NCI-H345 treated with DMSO at 0.1 percent for 48 hours (cell line): ENCODE measurements at regions not wholly inside any gene's neighbourhood (a gene's known extent, or its start where the extent isn't known, plus 50 kb on each side); places are given as distances from the start of the nearest gene placed in this dataset.

Source experiments
- DNase-seq: peaks from one replicate; lab custom pipeline; 2025; ENCODE audit not compliant: unreplicated experiment; lab: John Stamatoyannopoulos, UW

- no peak for DNase-seq
Measured at GRCh38 chr12:77630790-77631445, 199.8 kb upstream of the NAV3 start.

- no peak for DNase-seq
Measured at GRCh38 chr12:77630344-77630743, 200.3 kb upstream of the NAV3 start.

GRCh38 chr12:77629141-77629540 lies 201.6 kb upstream of the NAV3 start:
- DNase-seq = no peak

- DNase-seq = no peak
Measured at GRCh38 chr12:77625441-77625840, 205.3 kb upstream of the NAV3 start.

- DNase-seq = no peak
Measured at GRCh38 chr12:77619425-77619824, 211.3 kb upstream of the NAV3 start.

GRCh38 chr12:77617818-77618217 lies 212.9 kb upstream of the NAV3 start:
- DNase-seq = no peak

- DNase-seq = no peak
Measured at GRCh38 chr12:77615332-77615731, 215.4 kb upstream of the NAV3 start.

- no peak for DNase-seq
Measured at GRCh38 chr12:77613411-77613810, 217.3 kb upstream of the NAV3 start.

GRCh38 chr12:77610446-77610845 lies 220.2 kb upstream of the NAV3 start:
- DNase-seq = no peak

GRCh38 chr12:77609016-77609415 lies 221.7 kb upstream of the NAV3 start:
- DNase-seq = no peak

- no peak for DNase-seq
Measured at GRCh38 chr12:77608271-77608824, 222.3 kb upstream of the NAV3 start.

GRCh38 chr12:77606348-77606747 lies 224.3 kb upstream of the NAV3 start:
- DNase-seq = no peak

- no peak for DNase-seq
Measured at GRCh38 chr12:77603946-77604345, 226.7 kb upstream of the NAV3 start.

- DNase-seq = no peak
Measured at GRCh38 chr12:77601069-77601468, 229.6 kb upstream of the NAV3 start.

GRCh38 chr12:77600468-77600843 lies 230.2 kb upstream of the NAV3 start:
- no peak for DNase-seq

- DNase-seq = no peak
Measured at GRCh38 chr12:77599782-77600467, 230.8 kb upstream of the NAV3 start.

GRCh38 chr12:77594366-77594765 lies 236.3 kb upstream of the NAV3 start:
- no peak for DNase-seq

- DNase-seq = no peak
Measured at GRCh38 chr12:77592836-77593235, 237.9 kb upstream of the NAV3 start.

GRCh38 chr12:77591959-77592743 lies 238.5 kb upstream of the NAV3 start:
- no peak for DNase-seq

GRCh38 chr12:77590306-77590705 lies 240.4 kb upstream of the NAV3 start:
- DNase-seq = no peak

- DNase-seq = no peak
Measured at GRCh38 chr12:77584860-77585259, 245.8 kb upstream of the NAV3 start.
